ENCODE measurements at regions not wholly inside any gene's neighbourhood (a gene's known extent, or its start where the extent isn't known, plus 50 kb on each side); places are given as distances from the start of the nearest gene placed in this dataset.

GRCh38 chr2:58667137-58667774 is 426.1 kb upstream of the FANCL start:
- TF ChIP-seq GATA2 (IDR thresholded peaks at IDR 0.05; ENCODE audit: low read depth, low read length) (no peak), GATA3 (IDR thresholded peaks at IDR 0.05; ENCODE audit: low read depth, low read length) (no peak)
